MM.1S (cell line): ENCODE measurements at regions not wholly inside any gene's neighbourhood (a gene's known extent, or its start where the extent isn't known, plus 50 kb on each side); places are given as distances from the start of the nearest gene placed in this dataset.

Experiments
- DNase-seq: peaks from one replicate; pipeline ENCODE4 v3.0.0-alpha.2; 2015
- H2AFZ ChIP-seq: fragments of 300-600 bp; sonication (generic); 2 replicates; pipeline ENCODE4 v1.6.0; 2016; ENCODE audit warnings: antibody characterized with exemption, low read length
- H3F3A ChIP-seq: fragments of 300-600 bp; sonication (generic); 2 replicates; pipeline ENCODE4 v1.6.1; 2016; ENCODE audit warnings: mild to moderate bottlenecking, antibody characterized with exemption, low read length, moderate library complexity, mixed read lengths; ENCODE audit not compliant: insufficient read depth
- H3K27ac ChIP-seq: fragments of 300-600 bp; sonication (generic); 2 replicates; pipeline ENCODE4 v1.5.1; 2016; ENCODE audit warnings: mild to moderate bottlenecking, low read length
- H3K27me3 ChIP-seq: fragments of 300-600 bp; sonication (generic); replicated peaks from 2 replicates; pipeline ENCODE4 v1.6.0; 2016; ENCODE audit warnings: low read length; ENCODE audit not compliant: insufficient read depth
- H3K36me3 ChIP-seq: fragments of 300-600 bp; sonication (generic); replicated peaks from 2 replicates; pipeline ENCODE4 v1.6.1; 2016; ENCODE audit warnings: mild to moderate bottlenecking, low read length, mixed read lengths; ENCODE audit not compliant: insufficient read depth
- H3K4me1 ChIP-seq: fragments of 300-600 bp; sonication (generic); 2 replicates; pipeline ENCODE4 v1.6.1; 2016; ENCODE audit warnings: low read length, mixed read lengths
- H3K4me2 ChIP-seq: fragments of 300-600 bp; sonication (generic); 2 replicates; pipeline ENCODE4 v1.6.0; 2016; ENCODE audit warnings: low read depth, low read length
- H3K4me3 ChIP-seq: fragments of 300-600 bp; sonication (generic); 2 replicates; pipeline ENCODE4 v1.5.1; 2016; ENCODE audit warnings: low read length, mixed read lengths
- H3K79me2 ChIP-seq: fragments of 300-600 bp; sonication (generic); 2 replicates; pipeline ENCODE4 v1.6.1; 2016; ENCODE audit warnings: mixed run types, low read length, mixed read lengths
- H3K9ac ChIP-seq: fragments of 300-600 bp; sonication (generic); 2 replicates; pipeline ENCODE4 v1.6.1; 2016; ENCODE audit warnings: low read length, mixed read lengths
- H3K9me2 ChIP-seq: fragments of 300-600 bp; sonication (generic); replicated peaks from 2 replicates; pipeline ENCODE4 v1.6.1; 2016; ENCODE audit warnings: mild to moderate bottlenecking, low read length, mixed read lengths; ENCODE audit not compliant: insufficient read depth
- H3K9me3 ChIP-seq: fragments of 300-600 bp; sonication (generic); replicated peaks from 2 replicates; pipeline ENCODE4 v1.6.1; 2016; ENCODE audit warnings: mild to moderate bottlenecking, low read length, mixed read lengths; ENCODE audit not compliant: insufficient read depth
- H4K20me1 ChIP-seq: fragments of 300-600 bp; sonication (generic); 2 replicates; pipeline ENCODE4 v1.6.1; 2016; ENCODE audit warnings: mild to moderate bottlenecking, low read length, moderate library complexity, mixed read lengths; ENCODE audit not compliant: insufficient read depth
- EZH2 ChIP-seq: fragments of 300-600 bp; sonication (generic); optimal IDR thresholded peaks from 2 replicates; pipeline ENCODE3; 2017; ENCODE audit warnings: low read depth, mild to moderate bottlenecking, antibody characterized with exemption, low read length, mixed read lengths
- EZH2phosphoT487 ChIP-seq: fragments of 300-600 bp; sonication (generic); IDR thresholded peaks from 2 replicates; pipeline ENCODE4 v1.6.1; 2018; ENCODE audit warnings: antibody characterized with exemption, low read length
- TF ChIP-seq, protein P1 (sequence below): fragments of 300-600 bp; sonication (generic); IDR thresholded peaks from 2 replicates; pipeline ENCODE4 v1.5.1; 2016; ENCODE audit warnings: antibody characterized with exemption, low read length, mixed read lengths

DNA sequence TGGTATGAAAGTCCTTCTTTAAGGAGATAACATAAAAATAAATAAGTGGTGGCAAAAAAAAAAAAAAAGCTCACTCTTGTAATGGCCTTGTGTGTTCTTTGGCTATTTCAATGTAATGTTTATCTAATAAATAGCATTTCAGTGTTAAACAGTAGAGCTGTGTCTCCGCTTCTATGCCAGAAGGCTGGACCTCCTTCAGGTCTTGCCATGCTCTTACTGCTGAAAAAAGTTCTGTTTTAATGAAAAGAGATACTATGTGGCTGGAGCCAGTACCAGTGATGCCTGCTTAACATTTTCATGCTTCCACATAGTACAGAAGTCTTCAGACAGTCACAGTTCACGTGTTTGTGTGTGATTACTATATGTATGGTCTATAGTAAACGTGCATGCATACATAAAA, 74.1 kb upstream of the PRICKLE1 start:
- Histone ChIP-seq H3K79me2 (no peaks in the 10 kb centered on the region), H3F3A (no peaks in the 10 kb centered on the region), H4K20me1 (no peaks in the 10 kb centered on the region), H3K9me2 (no peaks in the 10 kb centered on the region), H3K4me1 (no peaks in the 10 kb centered on the region), H3K4me2 (no peak overlapping the region), H3K4me3 (no peak overlapping the region), H3K36me3 (no peaks in the 10 kb centered on the region), H3K9me3 (no peaks in the 10 kb centered on the region), H2AFZ (no peak overlapping the region), H3K9ac (no peak overlapping the region), H3K27me3 (no peaks in the 10 kb centered on the region), H3K27ac (no peak overlapping the region)
- TF ChIP-seq EZH2, result no peak
- TF ChIP-seq, protein P1, sequence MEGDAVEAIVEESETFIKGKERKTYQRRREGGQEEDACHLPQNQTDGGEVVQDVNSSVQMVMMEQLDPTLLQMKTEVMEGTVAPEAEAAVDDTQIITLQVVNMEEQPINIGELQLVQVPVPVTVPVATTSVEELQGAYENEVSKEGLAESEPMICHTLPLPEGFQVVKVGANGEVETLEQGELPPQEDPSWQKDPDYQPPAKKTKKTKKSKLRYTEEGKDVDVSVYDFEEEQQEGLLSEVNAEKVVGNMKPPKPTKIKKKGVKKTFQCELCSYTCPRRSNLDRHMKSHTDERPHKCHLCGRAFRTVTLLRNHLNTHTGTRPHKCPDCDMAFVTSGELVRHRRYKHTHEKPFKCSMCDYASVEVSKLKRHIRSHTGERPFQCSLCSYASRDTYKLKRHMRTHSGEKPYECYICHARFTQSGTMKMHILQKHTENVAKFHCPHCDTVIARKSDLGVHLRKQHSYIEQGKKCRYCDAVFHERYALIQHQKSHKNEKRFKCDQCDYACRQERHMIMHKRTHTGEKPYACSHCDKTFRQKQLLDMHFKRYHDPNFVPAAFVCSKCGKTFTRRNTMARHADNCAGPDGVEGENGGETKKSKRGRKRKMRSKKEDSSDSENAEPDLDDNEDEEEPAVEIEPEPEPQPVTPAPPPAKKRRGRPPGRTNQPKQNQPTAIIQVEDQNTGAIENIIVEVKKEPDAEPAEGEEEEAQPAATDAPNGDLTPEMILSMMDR, result no peak
- no peak for TF ChIP-seq EZH2phosphoT487
- DNase-seq, result no peak

DNA sequence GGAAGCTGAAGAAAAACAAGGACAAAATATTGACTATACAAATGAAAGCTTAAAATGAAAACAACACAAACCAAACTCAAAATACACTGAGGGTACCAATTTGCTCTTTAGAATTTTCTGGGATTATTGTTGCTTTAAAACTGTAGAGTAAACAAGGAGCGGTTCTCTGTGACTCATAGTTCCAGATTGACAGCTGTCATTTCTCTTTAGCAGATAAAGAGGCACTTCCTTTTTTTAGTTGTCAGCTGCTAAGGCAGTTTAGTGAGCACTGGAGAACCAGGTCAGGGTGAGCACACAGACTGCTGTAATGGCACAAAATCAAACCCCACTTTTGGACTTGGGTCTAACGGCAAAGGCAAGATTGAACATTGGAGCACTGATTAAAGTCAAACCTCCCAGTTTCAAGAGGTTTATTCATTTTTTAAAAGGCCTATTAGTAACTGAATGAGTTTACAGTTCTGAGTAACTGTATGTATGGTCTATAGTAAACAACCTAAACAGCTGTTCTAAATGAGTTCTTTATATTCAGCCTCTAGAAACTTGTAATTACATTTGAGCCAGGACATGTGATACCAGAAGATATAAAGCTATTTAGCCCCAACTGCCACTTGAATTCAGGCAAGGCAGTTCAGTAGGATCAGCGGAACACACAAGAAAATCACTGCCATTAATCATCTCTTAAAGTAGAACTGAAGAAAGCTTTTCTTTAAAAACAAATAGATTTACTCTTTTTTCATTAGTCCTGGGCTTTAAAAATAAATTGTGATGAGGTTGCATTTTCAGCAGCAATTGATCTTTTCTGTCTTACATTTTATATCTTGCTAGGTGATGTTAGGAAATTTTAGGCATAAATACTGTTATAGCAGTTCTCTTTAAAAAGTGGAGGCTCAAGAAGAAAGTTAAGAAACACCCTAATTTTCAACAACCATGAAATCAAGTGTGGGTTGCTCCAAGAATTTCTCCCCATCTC, 71.7 kb upstream of the PRICKLE1 start:
- TF ChIP-seq EZH2phosphoT487 (no peak), EZH2 (no peak)
- TF ChIP-seq, protein P1, result no peak
- no peak overlapping the region for H3K9ac ChIP-seq
- no peak overlapping the region for H3K4me3 ChIP-seq
- no peak overlapping the region for H3K4me2 ChIP-seq
- no peaks in the 10 kb centered on the region for H3K9me3 ChIP-seq
- no peaks in the 10 kb centered on the region for H3K4me1 ChIP-seq
- no peaks in the 10 kb centered on the region for H3K79me2 ChIP-seq
- no peaks in the 10 kb centered on the region for H3K9me2 ChIP-seq
- no peak for DNase-seq
- H3K27me3 ChIP-seq, result no peaks in the 10 kb centered on the region
- H3F3A ChIP-seq, result no peaks in the 10 kb centered on the region
- H3K27ac ChIP-seq, result no peak overlapping the region
- H3K36me3 ChIP-seq, result no peaks in the 10 kb centered on the region
- no peak overlapping the region for H2AFZ ChIP-seq
- H4K20me1 ChIP-seq, result no peaks in the 10 kb centered on the region

DNA sequence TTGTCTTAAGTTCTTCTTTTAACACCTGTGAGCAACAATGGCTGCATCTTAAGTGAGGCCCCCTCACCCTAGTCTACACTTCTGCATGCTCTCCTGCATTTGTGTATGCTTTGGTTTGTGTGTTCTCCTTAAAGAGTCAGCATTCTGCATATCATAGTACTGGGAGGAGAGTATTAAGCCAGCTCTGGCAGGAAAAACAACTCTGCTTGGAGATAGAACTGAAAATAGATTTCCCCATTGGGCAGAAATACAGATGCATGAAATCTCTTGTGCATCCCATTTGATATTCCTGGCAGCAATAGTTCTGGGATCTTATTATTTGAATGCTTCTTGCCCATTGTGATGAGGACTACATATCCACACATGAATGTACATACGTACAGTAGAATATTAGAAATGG, 70.6 kb upstream of the PRICKLE1 start:
- no peaks in the 10 kb centered on the region for H3K4me1 ChIP-seq
- H4K20me1 ChIP-seq, result no peaks in the 10 kb centered on the region
- no peaks in the 10 kb centered on the region for H3K36me3 ChIP-seq
- H3K4me3 ChIP-seq, result no peak overlapping the region
- H3K79me2 ChIP-seq, result no peaks in the 10 kb centered on the region
- no peaks in the 10 kb centered on the region for H3F3A ChIP-seq
- no peak overlapping the region for H3K9ac ChIP-seq
- H2AFZ ChIP-seq, result no peak overlapping the region
- H3K27me3 ChIP-seq, result no peaks in the 10 kb centered on the region
- DNase-seq, result no peak
- no peaks in the 10 kb centered on the region for H3K9me2 ChIP-seq
- H3K27ac ChIP-seq, result no peak overlapping the region
- no peak overlapping the region for H3K4me2 ChIP-seq
- no peaks in the 10 kb centered on the region for H3K9me3 ChIP-seq
- TF ChIP-seq EZH2phosphoT487, result no peak
- TF ChIP-seq, protein P1, result no peak
- TF ChIP-seq EZH2, result no peak
